CD4-positive, alpha-beta T cell treated with Interferon alpha-2 for 1 hour (primary cell): ENCODE measurements at regions not wholly inside any gene's neighbourhood (a gene's known extent, or its start where the extent isn't known, plus 50 kb on each side); places are given as distances from the start of the nearest gene placed in this dataset.

Source experiments
- DNase-seq, 2 donors: peaks; one replicate each; pipeline ENCODE4 v3.0.0-alpha.2; 2020 to 2022

DNA sequence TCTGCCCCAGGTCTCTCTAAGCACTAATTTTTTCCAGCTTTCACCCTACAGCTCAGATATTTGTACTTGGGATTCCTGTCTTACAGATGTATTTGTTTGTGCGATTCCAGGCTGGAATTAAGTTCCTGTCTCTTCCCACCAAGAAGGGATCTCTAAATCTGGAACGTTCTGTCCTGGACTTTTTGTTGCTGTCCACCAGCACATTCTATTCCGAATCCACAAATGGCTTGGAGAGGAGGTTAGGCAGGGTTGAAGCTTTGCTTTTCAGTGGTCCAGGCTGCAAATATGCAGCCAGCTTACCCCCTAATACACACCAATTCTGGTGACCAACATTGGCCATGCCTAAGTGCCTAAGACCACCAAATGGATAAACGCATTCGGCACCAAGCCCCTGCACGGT lies 315.0 kb downstream of the TNS1 start:
- no peak for DNase-seq

DNA sequence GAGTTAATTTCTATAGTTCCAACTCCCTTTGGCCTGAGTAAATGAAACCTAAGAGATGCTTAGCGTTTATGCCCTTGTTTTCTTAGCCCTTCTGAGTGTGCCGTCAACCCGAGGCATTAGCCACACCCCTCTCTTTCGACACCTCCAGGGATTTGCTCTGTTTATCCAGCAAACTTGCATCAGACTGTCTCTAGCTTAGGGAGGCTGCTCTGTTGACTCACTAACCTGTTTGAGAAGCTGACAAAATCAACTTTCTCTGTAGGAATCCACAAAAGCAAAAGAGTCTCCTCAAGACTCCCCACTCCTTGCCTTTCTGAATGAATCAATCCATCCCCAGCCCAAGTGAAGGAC lies 317.6 kb downstream of the TNS1 start:
- no peak for DNase-seq

GRCh38 chr2:217684431-217685254 lies 318.2 kb downstream of the TNS1 start:
- DNase-seq: no peak

DNA sequence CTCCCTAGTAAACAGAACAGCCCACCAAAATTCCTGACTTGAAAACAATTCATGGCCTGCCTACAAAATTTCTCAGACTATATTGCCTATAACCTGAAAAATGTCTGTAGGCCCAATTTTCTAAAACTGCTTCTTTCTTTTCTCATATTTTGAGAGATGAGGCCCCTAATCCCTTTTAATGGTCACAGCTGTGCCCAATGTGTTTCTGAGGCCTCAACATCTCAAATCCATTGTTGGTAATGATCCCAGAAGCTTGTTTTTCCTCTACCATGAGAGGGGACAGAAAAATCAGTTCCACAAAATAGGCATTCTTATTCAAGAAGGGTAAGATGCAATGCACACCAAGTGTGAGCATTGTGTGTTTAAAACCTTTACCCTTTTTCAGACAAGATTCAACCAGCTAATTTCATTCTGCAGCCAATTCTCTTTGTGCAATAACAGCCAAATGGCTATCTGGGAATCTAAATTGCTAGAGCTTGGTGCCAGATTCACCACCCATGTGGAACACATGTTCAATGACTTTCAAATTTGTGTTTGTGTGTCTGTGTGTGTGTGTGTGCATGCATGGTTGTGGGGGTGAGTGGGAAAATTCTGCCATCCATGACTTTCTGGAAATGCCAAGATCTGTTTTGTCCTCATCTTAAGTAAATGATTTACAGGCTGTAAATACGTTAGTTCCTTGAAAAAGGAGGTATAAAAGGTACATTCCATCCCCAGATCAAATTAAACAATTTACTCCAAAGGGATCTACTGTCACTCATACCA lies 319.5 kb downstream of the TNS1 start:
- DNase-seq: no peak

- DNase-seq: no peak
Observed at GRCh38 chr2:217681791-217682190, 321.0 kb downstream of the TNS1 start.

DNA sequence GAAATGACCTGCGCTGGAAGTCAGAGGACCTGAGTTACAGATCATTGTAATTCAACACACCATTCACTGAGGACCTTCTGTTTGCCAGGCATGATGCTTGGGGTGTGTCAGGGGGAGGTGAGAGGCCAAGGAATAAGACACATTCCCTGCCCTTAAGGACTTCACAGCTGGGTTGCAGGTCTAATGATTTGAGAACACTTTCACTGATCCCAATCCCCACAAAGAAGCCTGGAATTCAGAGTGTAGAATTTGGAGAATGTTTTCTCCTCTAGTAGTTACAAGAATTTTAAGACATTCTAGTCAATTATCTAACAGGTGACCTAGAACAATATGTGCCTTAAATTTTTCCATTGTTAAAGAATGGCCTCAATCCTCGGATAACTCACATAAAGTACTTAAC lies 322.4 kb downstream of the TNS1 start:
- DNase-seq: no peak

DNA sequence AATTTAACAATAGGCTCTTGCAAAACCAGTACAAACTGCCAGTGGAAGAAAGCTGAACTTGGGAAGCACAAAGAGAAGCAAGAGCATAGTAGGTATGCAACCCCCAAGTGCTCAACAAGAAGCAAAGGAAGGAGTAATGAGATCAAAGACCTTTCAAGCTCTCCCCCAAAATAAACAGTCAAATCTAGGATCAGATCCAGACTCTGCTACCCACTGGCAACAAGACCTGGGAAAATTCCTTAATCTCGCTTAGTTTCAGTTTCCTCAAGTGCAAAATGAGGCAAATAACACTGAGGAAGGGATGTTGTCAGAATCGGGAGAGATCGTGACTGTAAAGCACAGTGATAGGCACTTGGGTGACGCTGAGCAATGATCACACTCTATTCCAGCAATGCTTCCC lies 329.2 kb downstream of the TNS1 start:
- DNase-seq: no peak

GRCh38 chr2:217672472-217672871 lies 330.3 kb downstream of the TNS1 start:
- DNase-seq: no peak

GRCh38 chr2:217671871-217672270 lies 330.9 kb downstream of the TNS1 start:
- DNase-seq: no peak

DNA sequence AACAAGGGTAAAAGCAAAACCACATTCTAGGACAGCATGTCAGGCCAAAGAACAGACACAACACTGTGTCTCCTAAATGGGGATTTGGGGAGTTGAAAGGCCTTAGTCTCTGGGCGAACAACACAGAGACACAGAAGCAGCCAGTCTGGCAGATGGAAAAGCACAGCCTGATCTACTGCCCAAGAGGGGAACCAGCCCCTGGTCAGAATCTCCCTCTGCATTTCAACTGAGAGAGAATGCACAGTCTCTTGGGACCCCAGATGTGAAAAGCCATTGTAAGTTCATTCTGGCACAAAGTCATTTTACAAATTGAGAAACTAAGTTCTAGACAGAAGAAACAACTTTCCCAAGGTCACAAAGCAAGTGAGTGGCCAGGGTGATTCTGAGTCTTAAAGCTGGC lies 331.7 kb downstream of the TNS1 start:
- no peak for DNase-seq

GRCh38 chr2:217669831-217670230 lies 333.0 kb downstream of the TNS1 start:
- DNase-seq: no peak

DNA sequence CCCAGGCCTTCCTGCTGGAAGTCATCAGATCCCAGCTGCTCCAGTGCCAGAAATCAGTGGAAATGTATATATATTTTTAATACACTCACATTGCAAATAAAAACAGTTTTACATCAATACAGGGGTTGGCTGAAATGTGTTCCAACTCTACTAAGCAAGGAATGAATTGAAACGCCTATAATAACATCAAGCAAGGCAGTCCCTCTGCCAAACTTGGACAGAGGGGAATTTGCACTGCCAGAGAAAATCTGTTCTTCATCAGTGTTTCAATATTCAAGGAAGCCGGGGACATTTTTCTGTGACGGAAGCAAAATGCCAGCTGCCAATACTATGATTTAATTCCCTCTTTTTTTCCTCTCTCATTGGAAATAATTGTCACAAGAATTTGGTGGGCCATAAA lies 335.3 kb downstream of the TNS1 start:
- no peak for DNase-seq

- no peak for DNase-seq
Observed at GRCh38 chr2:217667035-217667434, 335.8 kb downstream of the TNS1 start.

- DNase-seq: no peak
Observed at GRCh38 chr2:217666338-217666737, 336.5 kb downstream of the TNS1 start.

DNA sequence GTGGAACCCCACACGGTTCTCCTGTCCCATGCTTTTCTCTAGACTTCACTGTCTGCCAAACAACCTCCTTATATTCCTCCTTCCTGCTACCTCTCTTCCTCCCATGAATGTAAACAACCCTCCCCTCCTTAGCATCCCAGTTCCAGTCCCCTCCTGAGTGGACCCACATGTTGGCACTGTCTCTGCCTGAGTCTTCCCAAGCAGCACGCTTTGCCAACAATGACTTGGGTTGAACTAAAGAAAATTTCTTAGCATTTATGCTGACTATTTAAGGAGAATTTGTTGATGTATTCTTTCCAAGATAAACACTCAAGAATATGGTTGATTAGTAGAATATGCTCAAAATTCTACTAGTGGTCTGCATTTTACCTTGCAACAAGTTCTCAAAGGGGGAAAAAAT lies 338.0 kb downstream of the TNS1 start:
- DNase-seq: no peak

- no peak for DNase-seq
Observed at GRCh38 chr2:217662984-217663602, 339.7 kb downstream of the TNS1 start.

DNA sequence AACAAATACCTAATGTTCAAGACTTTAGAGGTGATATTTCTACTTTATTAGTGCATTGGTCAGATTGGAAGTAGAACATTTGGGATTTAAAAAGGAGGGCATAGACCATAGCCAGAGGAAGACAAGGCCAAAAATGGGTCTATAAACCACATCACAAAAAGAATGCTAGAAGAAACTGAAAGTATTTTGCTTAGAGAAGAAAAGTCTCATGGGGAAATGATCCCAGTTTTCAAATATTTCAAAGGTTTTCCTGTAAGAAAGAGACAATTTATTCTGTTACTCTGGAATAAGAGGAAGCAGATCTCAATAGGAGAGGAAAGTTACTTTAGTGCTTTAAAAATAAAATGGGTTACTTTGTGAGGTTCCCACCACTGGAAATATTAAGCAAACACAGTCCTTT lies 341.4 kb downstream of the TNS1 start:
- no peak for DNase-seq

DNA sequence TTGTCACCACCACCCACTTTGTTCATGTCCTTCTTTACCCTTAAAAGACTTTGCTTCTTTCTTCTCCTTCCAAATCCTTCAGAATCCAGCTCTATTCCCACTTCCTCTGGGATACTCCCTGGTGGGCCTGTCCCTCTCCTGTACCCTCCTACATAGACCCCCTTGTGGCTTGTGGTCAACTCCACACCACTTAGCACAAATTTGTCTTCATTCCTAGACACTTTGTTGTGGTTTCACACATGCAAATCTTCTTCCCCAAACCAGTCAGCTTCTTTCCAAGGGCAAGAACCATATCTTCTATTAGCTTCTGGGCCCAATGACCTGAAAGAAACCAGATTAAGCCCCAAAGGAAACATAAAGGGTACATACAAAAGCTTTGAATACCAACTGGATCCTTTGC lies 342.4 kb downstream of the TNS1 start:
- no peak for DNase-seq

GRCh38 chr2:217658806-217659205 lies 344.0 kb downstream of the TNS1 start:
- no peak for DNase-seq

GRCh38 chr2:217657252-217657651 lies 345.5 kb downstream of the TNS1 start:
- DNase-seq: no peak

GRCh38 chr2:217656316-217656715 lies 346.5 kb downstream of the TNS1 start:
- no peak for DNase-seq

GRCh38 chr2:217655651-217656050 lies 347.1 kb downstream of the TNS1 start:
- DNase-seq: no peak

- no peak for DNase-seq
Observed at GRCh38 chr2:217654168-217654567, 348.6 kb downstream of the TNS1 start.
